Parathyroid adenoma (tissue), 2 donors: ENCODE measurements at regions not wholly inside any gene's neighbourhood (a gene's known extent, or its start where the extent isn't known, plus 50 kb on each side); places are given as distances from the start of the nearest gene placed in this dataset.

Experiments used
- H2AFZ ChIP-seq: fragments of 300-600 bp; sonication (generic); one replicate; pipeline ENCODE4 v1.7.0; 2017; ENCODE audit warnings: antibody characterized with exemption, mild to moderate bottlenecking
- H3K27ac ChIP-seq: fragments of 300-600 bp; sonication (generic); one replicate; pipeline ENCODE4 v1.7.0; 2017
- H3K27me3 ChIP-seq: fragments of 300-600 bp; sonication (generic); one replicate; pipeline ENCODE4 v1.7.0; 2017; ENCODE audit warnings: low read length; ENCODE audit not compliant: control insufficient read depth, insufficient read depth
- H3K36me3 ChIP-seq: fragments of 300-600 bp; sonication (generic); one replicate; pipeline ENCODE4 v1.7.0; 2017; ENCODE audit warnings: low read length; ENCODE audit not compliant: control insufficient read depth, insufficient read depth
- H3K4me1 ChIP-seq: fragments of 300-600 bp; sonication (generic); one replicate; pipeline ENCODE4 v1.7.0; 2017; ENCODE audit warnings: control low read depth
- H3K4me2 ChIP-seq: fragments of 300-600 bp; sonication (generic); one replicate; pipeline ENCODE4 v1.7.0; 2017; ENCODE audit warnings: low read length
- H3K4me3 ChIP-seq: fragments of 300-600 bp; sonication (generic); one replicate; pipeline ENCODE4 v1.7.0; 2017; ENCODE audit warnings: low read depth, low read length
- H3K79me2 ChIP-seq: fragments of 300-600 bp; sonication (generic); one replicate; pipeline ENCODE4 v1.7.0; 2017; ENCODE audit warnings: control low read depth
- H3K9ac ChIP-seq: fragments of 300-600 bp; sonication (generic); one replicate; pipeline ENCODE4 v1.7.0; 2017; ENCODE audit warnings: mild to moderate bottlenecking
- H3K9me3 ChIP-seq: fragments of 300-600 bp; sonication (generic); one replicate; pipeline ENCODE4 v1.7.0; 2017; ENCODE audit warnings: low read length; ENCODE audit not compliant: control insufficient read depth
- TF ChIP-seq, protein P1 (sequence below): fragments of 300-600 bp; sonication (generic); IDR thresholded peaks from one replicate; pipeline ENCODE4 v1.7.0; 2017; ENCODE audit warnings: antibody characterized with exemption, mild to moderate bottlenecking
- donor health status: primary hyperparathyroidism.

DNA sequence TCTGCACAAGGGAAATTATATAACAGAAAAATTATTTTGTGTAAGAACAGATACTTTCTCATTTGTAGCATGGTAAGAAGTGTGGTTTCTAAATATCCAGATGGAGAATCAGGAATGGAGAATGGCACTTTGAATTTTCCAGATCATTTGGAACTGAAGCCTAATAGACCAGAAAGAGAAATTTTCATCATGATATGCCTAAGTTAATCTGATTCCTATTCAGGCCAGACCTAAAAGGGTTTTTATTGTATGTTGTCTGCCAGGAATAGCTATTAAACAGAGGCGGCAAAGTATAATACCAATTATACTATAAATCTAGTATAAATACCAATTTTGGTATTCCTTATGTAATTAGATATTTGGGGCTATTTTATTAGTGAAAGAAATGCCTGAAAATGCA, 382.7 kb upstream of the FAR2 start:
- Histone ChIP-seq H3K36me3 (no peaks in the 10 kb centered on the region), H2AFZ (no peak overlapping the region), H3K4me3 (no peak overlapping the region), H3K27ac (no peak overlapping the region), H3K79me2 (no peaks in the 10 kb centered on the region), H3K4me1 (no peaks in the 10 kb centered on the region), H3K27me3 (no peaks in the 10 kb centered on the region), H3K9ac (no peak overlapping the region), H3K9me3 (no peaks in the 10 kb centered on the region), H3K4me2 (no peak overlapping the region)
- TF ChIP-seq, protein P1, sequence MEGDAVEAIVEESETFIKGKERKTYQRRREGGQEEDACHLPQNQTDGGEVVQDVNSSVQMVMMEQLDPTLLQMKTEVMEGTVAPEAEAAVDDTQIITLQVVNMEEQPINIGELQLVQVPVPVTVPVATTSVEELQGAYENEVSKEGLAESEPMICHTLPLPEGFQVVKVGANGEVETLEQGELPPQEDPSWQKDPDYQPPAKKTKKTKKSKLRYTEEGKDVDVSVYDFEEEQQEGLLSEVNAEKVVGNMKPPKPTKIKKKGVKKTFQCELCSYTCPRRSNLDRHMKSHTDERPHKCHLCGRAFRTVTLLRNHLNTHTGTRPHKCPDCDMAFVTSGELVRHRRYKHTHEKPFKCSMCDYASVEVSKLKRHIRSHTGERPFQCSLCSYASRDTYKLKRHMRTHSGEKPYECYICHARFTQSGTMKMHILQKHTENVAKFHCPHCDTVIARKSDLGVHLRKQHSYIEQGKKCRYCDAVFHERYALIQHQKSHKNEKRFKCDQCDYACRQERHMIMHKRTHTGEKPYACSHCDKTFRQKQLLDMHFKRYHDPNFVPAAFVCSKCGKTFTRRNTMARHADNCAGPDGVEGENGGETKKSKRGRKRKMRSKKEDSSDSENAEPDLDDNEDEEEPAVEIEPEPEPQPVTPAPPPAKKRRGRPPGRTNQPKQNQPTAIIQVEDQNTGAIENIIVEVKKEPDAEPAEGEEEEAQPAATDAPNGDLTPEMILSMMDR, result no peak

DNA sequence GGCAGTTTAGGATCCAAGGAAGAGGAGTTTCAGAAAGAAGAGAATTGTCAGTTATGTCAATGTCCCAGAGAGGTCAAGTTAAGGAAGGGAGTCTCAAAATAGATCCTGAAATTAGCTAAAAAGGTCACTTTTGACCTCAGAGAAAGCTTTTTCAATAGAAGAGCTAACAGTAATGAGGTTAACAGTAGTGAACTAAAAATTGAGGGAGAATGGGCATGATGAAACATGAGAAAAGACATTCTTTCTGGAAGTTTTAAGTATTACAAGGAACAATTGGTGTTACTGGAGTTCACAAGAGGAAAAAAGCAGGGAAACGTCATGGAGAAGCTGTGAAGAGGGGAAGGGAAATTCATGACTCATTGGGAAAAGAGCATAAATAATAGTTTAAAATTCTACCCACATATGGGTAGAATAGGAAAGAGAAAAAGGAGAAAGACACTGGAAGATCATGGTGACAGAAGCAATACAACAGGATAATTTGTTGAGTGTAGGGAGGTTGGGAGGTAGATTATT, 381.2 kb upstream of the FAR2 start:
- no peak overlapping the region for H3K9ac ChIP-seq
- TF ChIP-seq, protein P1, result no peak
- H3K4me2 ChIP-seq, result no peak overlapping the region
- H3K27me3 ChIP-seq, result no peaks in the 10 kb centered on the region
- H3K9me3 ChIP-seq, result no peaks in the 10 kb centered on the region
- no peaks in the 10 kb centered on the region for H3K79me2 ChIP-seq
- no peaks in the 10 kb centered on the region for H3K4me1 ChIP-seq
- no peak overlapping the region for H3K27ac ChIP-seq
- no peak overlapping the region for H2AFZ ChIP-seq
- H3K4me3 ChIP-seq, result no peak overlapping the region
- no peaks in the 10 kb centered on the region for H3K36me3 ChIP-seq

DNA sequence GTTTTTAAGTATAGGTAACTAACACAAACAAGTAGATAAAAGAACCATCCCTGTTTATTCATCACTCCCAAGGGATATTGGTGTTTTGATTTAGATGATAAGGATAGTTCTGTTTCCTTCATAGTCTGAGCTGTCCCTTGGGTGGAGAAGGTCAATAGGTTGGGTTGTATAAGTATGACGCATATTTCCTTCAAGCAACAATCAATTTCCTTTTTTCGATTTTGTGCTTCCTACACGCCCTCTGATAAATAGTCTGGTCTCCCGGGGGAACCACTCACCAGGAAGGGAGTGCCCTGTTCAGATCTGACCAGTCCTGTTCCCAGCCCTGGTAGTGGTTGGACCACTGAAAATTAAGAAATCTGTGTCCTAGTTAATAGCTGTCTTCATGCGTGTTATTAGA, 378.8 kb upstream of the FAR2 start:
- Histone ChIP-seq H2AFZ (no peak overlapping the region), H3K4me2 (no peak overlapping the region), H3K9ac (no peak overlapping the region), H3K4me3 (no peak overlapping the region), H3K27me3 (no peaks in the 10 kb centered on the region), H3K4me1 (no peaks in the 10 kb centered on the region), H3K36me3 (no peaks in the 10 kb centered on the region), H3K79me2 (no peaks in the 10 kb centered on the region), H3K27ac (no peak overlapping the region), H3K9me3 (no peaks in the 10 kb centered on the region)
- TF ChIP-seq, protein P1, result no peak

DNA sequence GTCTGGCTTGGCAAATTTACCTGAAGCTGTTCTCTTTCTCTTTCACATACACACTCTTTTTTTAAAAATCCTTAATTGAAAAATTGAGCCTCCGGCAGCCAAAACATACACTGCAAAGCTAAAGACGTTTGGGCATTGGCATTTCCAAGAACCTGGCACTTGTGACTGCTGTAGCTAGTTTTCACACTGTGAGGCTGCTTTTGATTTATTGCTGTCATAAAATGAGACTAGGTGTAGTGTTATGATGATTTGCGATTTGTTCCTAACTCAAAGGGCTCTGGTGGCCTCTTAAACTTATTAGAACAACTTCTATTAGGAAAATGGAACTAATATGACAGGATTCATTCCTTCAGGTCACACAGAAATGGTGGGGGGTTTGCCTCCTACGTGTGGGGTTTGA, 377.1 kb upstream of the FAR2 start:
- Histone ChIP-seq H3K79me2 (no peaks in the 10 kb centered on the region), H3K9ac (no peak overlapping the region), H3K27ac (no peak overlapping the region), H3K36me3 (no peaks in the 10 kb centered on the region), H3K4me2 (no peak overlapping the region), H3K4me3 (no peak overlapping the region), H3K27me3 (no peaks in the 10 kb centered on the region), H2AFZ (no peak overlapping the region), H3K9me3 (no peaks in the 10 kb centered on the region), H3K4me1 (no peaks in the 10 kb centered on the region)
- TF ChIP-seq, protein P1, result no peak

DNA sequence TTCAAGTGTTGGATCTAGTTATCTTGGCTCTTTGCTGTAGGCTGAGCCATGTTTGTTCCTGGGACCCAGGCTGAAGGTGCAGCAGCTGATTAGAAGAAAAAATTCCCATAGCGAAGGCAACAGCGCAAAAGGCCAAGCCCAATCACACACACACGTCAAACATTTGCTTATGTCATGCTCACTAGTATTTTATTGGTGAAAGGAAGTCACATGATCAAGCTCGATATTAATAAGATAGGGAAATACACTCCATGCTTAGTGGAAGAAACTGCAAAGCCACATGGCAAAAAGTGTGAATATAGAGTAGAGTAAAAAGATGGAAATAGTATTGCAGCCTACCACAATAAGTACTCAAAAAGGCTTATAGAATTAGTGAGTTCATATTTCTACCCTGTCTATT, 373.5 kb upstream of the FAR2 start:
- no peak overlapping the region for H3K9ac ChIP-seq
- TF ChIP-seq, protein P1, result no peak
- no peaks in the 10 kb centered on the region for H3K36me3 ChIP-seq
- no peak overlapping the region for H2AFZ ChIP-seq
- H3K27me3 ChIP-seq, result no peaks in the 10 kb centered on the region
- no peaks in the 10 kb centered on the region for H3K4me1 ChIP-seq
- H3K27ac ChIP-seq, result no peak overlapping the region
- H3K4me2 ChIP-seq, result no peak overlapping the region
- no peaks in the 10 kb centered on the region for H3K9me3 ChIP-seq
- no peaks in the 10 kb centered on the region for H3K79me2 ChIP-seq
- no peak overlapping the region for H3K4me3 ChIP-seq
